ENCODE measurements at regions not wholly inside any gene's neighbourhood (a gene's known extent, or its start where the extent isn't known, plus 50 kb on each side); places are given as distances from the start of the nearest gene placed in this dataset.
"Not testable (repeated sequence)": the region's sequence is repeated elsewhere in the genome, so short reads cannot be mapped to it uniquely, and the experiment has no call there.

DNA sequence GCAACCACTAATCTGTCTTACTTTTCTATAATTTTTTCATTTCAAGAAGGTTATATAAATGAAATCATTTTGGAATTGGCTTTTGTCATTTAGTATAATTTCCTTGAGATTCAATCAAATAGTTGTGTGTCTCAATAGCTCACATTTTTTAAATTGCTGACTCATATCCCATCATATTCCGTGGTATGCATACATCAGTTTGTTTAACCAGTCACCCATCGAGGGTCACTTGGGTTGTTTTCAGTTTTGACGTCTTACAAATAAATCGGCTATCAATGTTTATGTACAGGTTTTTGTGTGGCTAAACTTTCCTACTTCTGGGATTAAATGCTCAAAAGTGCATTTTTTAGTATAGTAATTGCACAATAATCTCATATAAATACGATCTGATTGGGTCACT lies 185.5 kb downstream of the TAF11L14 start:
- Mint-ChIP-seq H3K4me1 (no peaks in the 10 kb centered on the region), H3K27ac (no peak overlapping the region), H3K9me3 (peaks cover 12% of the 10 kb centered on the region), H3K27me3 (no peaks in the 10 kb centered on the region), H3K4me3 (no peak overlapping the region), H3K36me3 (ENCODE audit: low read depth) (no peaks in the 10 kb centered on the region)
- no peak for ATAC-seq (replicated peaks)

DNA sequence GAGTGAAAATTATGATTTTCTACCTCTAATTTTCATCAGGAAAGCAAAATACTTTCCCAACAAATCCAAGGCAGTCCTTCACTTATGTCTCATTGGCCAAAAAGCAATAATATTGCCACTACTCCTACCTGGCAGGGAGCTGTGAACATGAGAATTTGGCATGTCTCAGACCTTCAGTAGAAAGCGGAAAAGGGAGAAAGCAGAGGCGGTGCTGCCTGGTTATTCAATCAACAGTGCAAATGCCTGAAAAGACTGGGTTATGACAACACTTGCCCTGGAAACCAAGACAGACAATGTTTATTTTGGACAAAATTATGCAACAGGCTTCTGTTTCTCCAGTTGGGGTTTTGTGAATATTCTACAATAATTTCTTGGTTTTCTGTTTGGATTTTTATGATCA lies 194.4 kb downstream of the TAF11L14 start:
- no peak overlapping the region for H3K4me3 Mint-ChIP-seq
- no peaks in the 10 kb centered on the region for H3K36me3 Mint-ChIP-seq (ENCODE audit: low read depth)
- peaks cover 17% of the 10 kb centered on the region for H3K9me3 Mint-ChIP-seq
- no peaks in the 10 kb centered on the region for H3K27me3 Mint-ChIP-seq
- H3K4me1 Mint-ChIP-seq: no peaks in the 10 kb centered on the region
- H3K27ac Mint-ChIP-seq: no peak overlapping the region
- no peak for ATAC-seq (replicated peaks)

- H3K27me3 Mint-ChIP-seq: no peaks in the 10 kb centered on the region
- H3K4me1 Mint-ChIP-seq: no peaks in the 10 kb centered on the region
- peaks cover 17% of the 10 kb centered on the region for H3K9me3 Mint-ChIP-seq
- ATAC-seq (replicated peaks): no peak
- no peaks in the 10 kb centered on the region for H3K36me3 Mint-ChIP-seq (ENCODE audit: low read depth)
- H3K27ac Mint-ChIP-seq: no peak overlapping the region
- H3K4me3 Mint-ChIP-seq: no peak overlapping the region
These were observed 195.2 kb downstream of the TAF11L14 start for GRCh38 chr5:17829456-17829855.

GRCh38 chr5:17831279-17831678 lies 197.0 kb downstream of the TAF11L14 start:
- H3K27me3 Mint-ChIP-seq: no peaks in the 10 kb centered on the region
- H3K27ac Mint-ChIP-seq: no peak overlapping the region
- no peaks in the 10 kb centered on the region for H3K4me1 Mint-ChIP-seq
- no peaks in the 10 kb centered on the region for H3K36me3 Mint-ChIP-seq (ENCODE audit: low read depth)
- H3K9me3 Mint-ChIP-seq: peaks cover 12% of the 10 kb centered on the region
- ATAC-seq (replicated peaks): no peak
- no peak overlapping the region for H3K4me3 Mint-ChIP-seq

DNA sequence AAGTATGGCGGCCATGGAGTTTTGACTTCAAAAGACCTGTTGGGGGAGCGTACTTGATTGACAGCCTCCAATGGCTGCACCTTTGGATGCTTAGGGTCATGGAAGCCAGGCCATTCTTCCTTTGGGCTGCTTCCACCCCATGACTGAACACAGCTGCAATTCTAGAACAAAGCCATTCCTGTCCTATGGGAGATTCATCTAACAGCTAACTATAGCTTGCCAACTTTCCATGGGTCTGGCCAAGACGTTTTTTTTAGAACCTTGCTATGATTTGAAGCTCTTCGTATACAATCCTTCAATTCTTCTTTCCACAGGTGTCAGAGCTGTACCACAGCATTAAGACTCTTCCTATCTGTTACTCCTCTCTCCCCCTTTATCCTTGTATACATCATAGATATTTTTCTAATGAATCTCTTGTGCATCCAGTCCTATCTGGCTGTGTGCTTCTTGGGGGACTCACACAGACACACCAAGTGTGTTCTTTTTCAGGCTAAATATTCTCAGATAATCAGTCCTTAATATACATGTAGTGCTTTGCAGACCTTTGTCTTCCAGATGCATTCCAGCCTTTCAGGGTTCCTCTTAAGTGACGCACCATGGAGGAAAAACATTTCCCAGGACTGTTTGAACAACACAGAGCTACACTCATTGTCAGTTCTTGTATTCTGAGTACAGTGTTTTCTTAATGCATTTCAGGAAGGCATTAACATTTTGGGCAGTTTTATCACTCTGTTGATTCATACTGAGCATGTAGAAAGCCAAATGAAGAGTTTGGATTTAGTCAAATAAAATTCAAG lies 198.9 kb downstream of the TAF11L14 start:
- Mint-ChIP-seq H3K4me3 (no peak overlapping the region), H3K27me3 (no peaks in the 10 kb centered on the region), H3K27ac (no peak overlapping the region), H3K9me3 (peaks cover 14% of the 10 kb centered on the region), H3K4me1 (no peaks in the 10 kb centered on the region), H3K36me3 (ENCODE audit: low read depth) (no peaks in the 10 kb centered on the region)
- ATAC-seq (replicated peaks): no peak

DNA sequence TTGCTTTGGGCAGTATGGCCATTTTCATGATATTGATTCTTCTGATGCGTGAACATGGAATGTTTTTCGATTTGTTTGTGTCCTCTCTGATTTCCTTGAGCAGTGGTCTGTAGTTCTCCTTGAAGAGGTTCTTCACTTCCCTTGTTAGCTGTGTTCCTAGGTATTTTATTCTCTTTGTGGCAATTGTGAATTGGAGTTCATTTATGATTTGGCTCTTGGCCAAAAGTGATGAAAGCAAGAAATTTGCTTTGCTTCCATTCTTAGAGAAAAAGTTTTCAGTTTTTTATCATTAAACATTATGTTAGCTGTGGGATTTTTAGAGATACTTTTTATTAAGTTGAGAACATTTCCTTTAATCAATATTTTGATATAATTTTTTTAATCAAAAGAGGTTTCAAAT lies 203.5 kb downstream of the TAF11L14 start:
- Mint-ChIP-seq H3K9me3 (peaks cover 21% of the 10 kb centered on the region), H3K27ac (no peak overlapping the region), H3K36me3 (ENCODE audit: low read depth) (no peaks in the 10 kb centered on the region), H3K4me3 (no peak overlapping the region), H3K27me3 (no peaks in the 10 kb centered on the region), H3K4me1 (no peaks in the 10 kb centered on the region)
- no peak for ATAC-seq (replicated peaks)

- Mint-ChIP-seq H3K4me1 (no peaks in the 10 kb centered on the region), H3K4me3 (no peak overlapping the region), H3K27me3 (no peaks in the 10 kb centered on the region), H3K27ac (no peak overlapping the region), H3K36me3 (ENCODE audit: low read depth) (no peaks in the 10 kb centered on the region), H3K9me3 (peaks cover 16% of the 10 kb centered on the region)
- ATAC-seq (replicated peaks): no peak
These were observed 204.2 kb downstream of the TAF11L14 start for GRCh38 chr5:17838469-17838868.

- no peak for ATAC-seq (replicated peaks)
- Mint-ChIP-seq H3K27ac (no peak overlapping the region), H3K9me3 (peaks cover 24% of the 10 kb centered on the region), H3K4me1 (no peaks in the 10 kb centered on the region), H3K27me3 (no peaks in the 10 kb centered on the region), H3K4me3 (no peak overlapping the region), H3K36me3 (ENCODE audit: low read depth) (no peaks in the 10 kb centered on the region)
These were observed 205.6 kb downstream of the TAF11L14 start for GRCh38 chr5:17839848-17840247.

DNA sequence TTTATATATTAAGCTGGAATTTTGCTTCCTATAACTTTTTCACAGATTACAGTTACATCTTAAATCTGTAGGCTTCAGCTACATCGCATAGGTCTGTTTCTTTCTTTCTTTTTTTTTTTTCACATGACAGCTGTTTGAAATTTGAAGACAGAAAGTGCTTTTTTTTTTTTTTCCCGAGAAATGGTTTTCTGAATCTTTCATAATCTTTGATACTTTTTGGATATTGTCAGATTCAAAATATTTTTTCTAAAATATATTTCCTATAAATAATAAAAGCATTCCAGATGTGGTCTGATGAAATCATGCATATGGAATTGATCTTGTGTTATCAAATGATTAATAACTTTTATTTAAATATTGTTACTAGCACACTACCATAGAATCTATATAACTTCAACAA lies 212.2 kb downstream of the TAF11L14 start:
- Mint-ChIP-seq H3K27me3 (no peaks in the 10 kb centered on the region), H3K27ac (no peak overlapping the region), H3K9me3 (peaks cover 26% of the 10 kb centered on the region), H3K4me1 (no peaks in the 10 kb centered on the region), H3K4me3 (no peak overlapping the region), H3K36me3 (ENCODE audit: low read depth) (no peaks in the 10 kb centered on the region)
- ATAC-seq (replicated peaks): no peak

DNA sequence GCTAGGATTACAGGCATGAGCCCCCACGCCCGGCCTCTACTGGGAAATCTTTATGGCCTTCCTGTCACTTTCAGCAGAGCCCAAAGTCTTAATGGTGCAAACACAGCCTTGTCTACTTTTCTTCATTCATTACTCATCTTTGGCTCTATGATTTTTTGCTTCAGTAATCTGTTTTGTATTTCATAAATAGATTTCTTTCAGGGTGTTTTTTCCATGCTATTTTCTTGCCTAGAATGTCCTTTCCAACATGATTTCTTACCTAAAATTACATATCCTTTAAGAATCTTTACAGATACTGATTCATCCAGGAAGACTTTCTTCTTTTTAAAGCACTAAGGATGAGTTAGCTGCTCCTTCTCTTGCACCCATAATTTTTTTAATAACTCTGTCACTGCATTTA lies 213.0 kb downstream of the TAF11L14 start:
- ATAC-seq (replicated peaks): no peak
- H3K27ac Mint-ChIP-seq: no peak overlapping the region
- H3K27me3 Mint-ChIP-seq: no peaks in the 10 kb centered on the region
- no peaks in the 10 kb centered on the region for H3K4me1 Mint-ChIP-seq
- no peaks in the 10 kb centered on the region for H3K36me3 Mint-ChIP-seq (ENCODE audit: low read depth)
- H3K9me3 Mint-ChIP-seq: peaks cover 19% of the 10 kb centered on the region
- H3K4me3 Mint-ChIP-seq: no peak overlapping the region

GRCh38 chr5:17852111-17852510 lies 217.9 kb downstream of the TAF11L14 start:
- Mint-ChIP-seq H3K27me3 (no peaks in the 10 kb centered on the region), H3K4me1 (no peaks in the 10 kb centered on the region), H3K36me3 (ENCODE audit: low read depth) (no peaks in the 10 kb centered on the region), H3K4me3 (no peak overlapping the region), H3K27ac (no peak overlapping the region), H3K9me3 (peaks cover 22% of the 10 kb centered on the region)
- no peak for ATAC-seq (replicated peaks)

DNA sequence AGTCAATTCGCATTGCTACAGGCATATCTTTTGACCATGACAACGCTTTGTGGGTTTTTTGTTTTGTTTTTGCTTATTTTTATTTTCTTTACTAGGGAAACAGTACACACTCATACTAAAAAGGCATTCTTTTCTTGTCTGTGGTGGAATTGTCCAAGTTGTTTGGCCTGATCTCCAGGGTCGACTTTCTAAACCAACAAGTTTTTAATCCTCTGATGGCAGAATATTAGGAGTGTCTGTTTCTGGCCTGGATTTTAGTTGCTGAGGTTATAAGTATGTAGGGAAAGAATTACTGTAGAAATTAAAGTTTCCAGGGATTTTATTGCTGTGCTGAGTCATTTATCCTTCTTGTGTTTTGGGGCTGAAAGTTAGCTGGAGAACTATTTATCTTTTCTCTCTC lies 218.5 kb downstream of the TAF11L14 start:
- peaks cover 24% of the 10 kb centered on the region for H3K9me3 Mint-ChIP-seq
- no peak overlapping the region for H3K4me3 Mint-ChIP-seq
- ATAC-seq (replicated peaks): no peak
- no peaks in the 10 kb centered on the region for H3K36me3 Mint-ChIP-seq (ENCODE audit: low read depth)
- no peaks in the 10 kb centered on the region for H3K4me1 Mint-ChIP-seq
- H3K27ac Mint-ChIP-seq: no peak overlapping the region
- H3K27me3 Mint-ChIP-seq: no peaks in the 10 kb centered on the region

- Mint-ChIP-seq H3K27me3 (no peaks in the 10 kb centered on the region), H3K9me3 (peaks cover 27% of the 10 kb centered on the region), H3K27ac (no peak overlapping the region), H3K4me3 (no peak overlapping the region), H3K4me1 (no peaks in the 10 kb centered on the region), H3K36me3 (ENCODE audit: low read depth) (no peaks in the 10 kb centered on the region)
- no peak for ATAC-seq (replicated peaks)
These were observed 220.6 kb downstream of the TAF11L14 start for GRCh38 chr5:17854901-17855300.

DNA sequence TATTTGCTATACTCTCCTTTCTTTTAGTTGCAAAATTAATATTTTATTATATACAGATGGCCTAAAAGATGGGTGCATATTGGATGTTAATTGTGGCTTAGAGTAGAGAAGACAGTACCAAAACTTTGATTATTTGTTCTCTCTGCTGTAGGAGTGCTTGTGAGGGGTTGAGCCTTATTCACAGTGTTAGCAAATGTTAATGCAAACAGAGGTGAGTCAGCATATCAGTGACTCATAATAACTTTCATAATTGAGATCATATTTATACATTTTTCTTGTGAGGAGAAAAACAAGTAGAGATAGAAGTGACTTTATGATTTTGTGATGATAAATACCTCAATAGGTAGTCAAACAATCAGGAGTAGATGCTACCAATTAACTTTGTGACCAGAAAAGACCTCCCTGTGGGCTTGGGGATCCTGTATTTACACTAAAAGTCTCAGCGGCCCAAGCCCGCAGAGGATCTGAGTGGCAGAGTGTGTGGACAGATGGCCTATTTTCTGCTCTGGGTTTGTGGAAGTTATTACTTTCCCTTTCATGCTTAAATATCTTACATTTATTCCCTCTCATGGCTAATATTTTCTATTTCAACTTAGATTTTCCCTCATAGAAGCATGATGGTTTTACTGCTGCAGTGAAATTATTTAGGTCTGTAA lies 226.5 kb downstream of the TAF11L14 start:
- H3K27me3 Mint-ChIP-seq: no peaks in the 10 kb centered on the region
- no peaks in the 10 kb centered on the region for H3K4me1 Mint-ChIP-seq
- H3K9me3 Mint-ChIP-seq: peaks cover 38% of the 10 kb centered on the region
- ATAC-seq (replicated peaks): no peak
- H3K27ac Mint-ChIP-seq: no peak overlapping the region
- H3K36me3 Mint-ChIP-seq (ENCODE audit: low read depth): no peaks in the 10 kb centered on the region
- no peak overlapping the region for H3K4me3 Mint-ChIP-seq

- not testable (repeated sequence) for H3K4me1 Mint-ChIP-seq; H3K4me3 Mint-ChIP-seq; ATAC-seq (replicated peaks); H3K27me3 Mint-ChIP-seq; H3K36me3 Mint-ChIP-seq (ENCODE audit: low read depth); H3K27ac Mint-ChIP-seq
- peaks cover 43% of the 10 kb centered on the region for H3K9me3 Mint-ChIP-seq
These were observed 230.6 kb downstream of the TAF11L14 start for GRCh38 chr5:17864903-17865302.

Measured in activated T-helper 17 cell treated with anti-CD3 and anti-CD28 coated beads, Interleukin-2, amount 50 U/mL, for 72 hours (primary cell).